CD8-positive, alpha-beta memory T cell (primary cell): ENCODE measurements at regions not wholly inside any gene's neighbourhood (a gene's known extent, or its start where the extent isn't known, plus 50 kb on each side); places are given as distances from the start of the nearest gene placed in this dataset.

Experiments
- CTCF ChIA-PET: fragments of 350-600 bp; sonication (Branson Sonifier 250); formaldehyde crosslinking; loops from one replicate; lab custom pipeline; 2021; ENCODE audit warnings: antibody characterized with exemption; lab: Charles Lee
- POLR2A ChIA-PET: fragments of 350-600 bp; sonication (Branson Sonifier 250); formaldehyde crosslinking; loops from one replicate; lab custom pipeline; 2021; ENCODE audit warnings: antibody characterized with exemption; lab: Charles Lee
- DNase-seq, 5 donors: peaks; one replicate each; pipeline versions ENCODE4 v3.0.0 to v3.0.0-alpha.2; 2020 to 2022; ENCODE audit warnings: mixed read lengths in 1 of 5
- H3K27ac ChIP-seq: one replicate; pipeline ENCODE4 v1.7.0; 2013; ENCODE audit warnings: low read depth, mild to moderate bottlenecking, low read length, moderate library complexity
- H3K27me3 ChIP-seq: 2 replicates; pipeline ENCODE4 v1.7.0; 2013; ENCODE audit warnings: low read length, mild to moderate bottlenecking; ENCODE audit not compliant: insufficient read depth, poor library complexity, severe bottlenecking
- H3K36me3 ChIP-seq: 2 replicates; pipeline ENCODE4 v1.7.0; 2013; ENCODE audit warnings: mild to moderate bottlenecking, low read length, moderate library complexity; ENCODE audit not compliant: insufficient read depth
- H3K4me1 ChIP-seq: 2 replicates; pipeline ENCODE4 v1.7.0; 2013; ENCODE audit warnings: mild to moderate bottlenecking, low read length, moderate library complexity; ENCODE audit not compliant: insufficient read depth
- H3K4me3 ChIP-seq: 2 replicates; pipeline ENCODE4 v1.7.0; 2013; ENCODE audit warnings: mild to moderate bottlenecking, low read length
- H3K9me3 ChIP-seq: 2 replicates; pipeline ENCODE4 v1.7.0; 2013; ENCODE audit warnings: mild to moderate bottlenecking, low read length
- H3K27ac Mint-ChIP-seq, 8 donors: one replicate each; pipeline ENCODE4 v1.8.0; 2020 to 2021; ENCODE audit warnings: mixed read lengths in 8 of 8, mild to moderate bottlenecking in 6 of 8, inconsistent platforms in 3 of 8, moderate library complexity in 3 of 8
- H3K27me3 Mint-ChIP-seq, 2 donors: one replicate each; pipeline ENCODE4 v1.8.0; 2020 to 2021; ENCODE audit warnings: mixed read lengths in 2 of 2, mild to moderate bottlenecking in 1 of 2, moderate library complexity in 1 of 2
- H3K36me3 Mint-ChIP-seq, 3 donors: one replicate each; pipeline ENCODE4 v1.8.0; 2020 to 2021; ENCODE audit warnings: mixed read lengths in 3 of 3, inconsistent platforms in 1 of 3, mild to moderate bottlenecking in 1 of 3
- H3K4me1 Mint-ChIP-seq, 3 donors: one replicate each; pipeline ENCODE4 v1.8.0; 2020 to 2021; ENCODE audit warnings: mixed read lengths in 3 of 3, inconsistent platforms in 1 of 3, mild to moderate bottlenecking in 1 of 3
- H3K4me3 Mint-ChIP-seq, 7 donors: one replicate each; pipeline ENCODE4 v1.8.0; 2020 to 2021; ENCODE audit warnings: mixed read lengths in 7 of 7, mild to moderate bottlenecking in 6 of 7, moderate library complexity in 4 of 7, inconsistent platforms in 2 of 7
- H3K9me3 Mint-ChIP-seq, 5 donors: one replicate each; pipeline ENCODE4 v1.8.0; 2020 to 2022; ENCODE audit warnings: mixed read lengths in 5 of 5, mild to moderate bottlenecking in 3 of 5, moderate library complexity in 2 of 5, inconsistent platforms in 1 of 5

DNA sequence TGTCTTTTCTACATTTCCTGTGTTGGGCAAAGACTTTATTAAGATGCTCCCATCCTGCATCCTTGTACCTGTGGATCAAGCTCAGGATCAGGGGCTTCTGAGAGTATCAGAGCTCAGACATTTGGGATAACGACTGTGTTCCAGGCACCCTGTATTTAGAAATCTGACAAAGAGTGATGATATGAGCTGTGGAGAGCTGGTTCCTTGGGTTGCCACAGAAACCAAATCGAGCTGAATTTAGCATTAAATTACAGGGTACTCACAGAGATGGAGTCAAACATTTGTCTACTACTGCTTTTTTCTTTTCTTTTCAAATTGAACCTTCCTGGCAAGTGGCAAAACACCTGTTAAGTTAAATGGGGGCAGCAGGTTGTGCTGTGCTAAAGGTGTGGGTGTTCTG lies 110.6 kb downstream of the XCL2 start:
- peaks cover 4 to 10% (median 8%) of the 10 kb centered on the region in 3 donors for H3K4me1 Mint-ChIP-seq
- H3K4me3 Mint-ChIP-seq, result no peak overlapping the region
- H3K9me3 ChIP-seq, result no peaks in the 10 kb centered on the region
- H3K27ac Mint-ChIP-seq, result no peak overlapping the region
- H3K4me3 ChIP-seq, result no peak overlapping the region
- ChIA-PET CTCF (interaction anchor here (1.2 to 4.8 kb wide), 2 partner anchors 10 to 90 kb away, joined by 3 to 28 read pairs; no protein-coding TSS in a partner anchor), POLR2A (no interaction called here)
- H3K4me1 ChIP-seq, result no peaks in the 10 kb centered on the region
- H3K36me3 Mint-ChIP-seq, result no peaks in the 10 kb centered on the region
- no peak overlapping the region for H3K27ac ChIP-seq
- H3K27me3 ChIP-seq, result no peaks in the 10 kb centered on the region
- no peaks in the 10 kb centered on the region for H3K9me3 Mint-ChIP-seq
- H3K27me3 Mint-ChIP-seq, result peaks cover 0 to 3% of the 10 kb centered on the region in 2 donors
- no peak for DNase-seq
- H3K36me3 ChIP-seq, result no peaks in the 10 kb centered on the region

DNA sequence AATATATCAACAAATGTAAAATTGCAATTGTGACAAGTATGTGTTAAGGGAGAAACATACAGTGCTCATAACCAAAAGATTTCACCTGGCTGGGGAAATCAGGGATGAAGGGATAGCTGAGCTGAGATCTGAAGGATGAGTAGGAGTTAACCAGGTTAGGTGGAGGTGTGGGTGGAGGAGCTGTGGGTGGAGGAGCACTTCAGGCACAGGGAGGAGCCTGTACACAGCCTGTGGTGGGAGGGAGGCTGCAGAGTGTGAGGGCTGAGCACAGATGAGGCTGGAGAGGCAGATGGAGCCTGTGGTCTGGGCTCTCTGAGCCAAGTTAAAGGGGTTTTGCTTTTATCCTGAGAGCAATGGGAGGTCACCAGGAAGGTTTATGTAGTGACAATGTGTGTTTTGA lies 111.9 kb downstream of the XCL2 start:
- H3K4me1 Mint-ChIP-seq, result peaks cover 4 to 9% (median 7%) of the 10 kb centered on the region in 3 donors
- Histone ChIP-seq H3K9me3 (no peaks in the 10 kb centered on the region), H3K4me1 (no peaks in the 10 kb centered on the region), H3K4me3 (no peak overlapping the region), H3K36me3 (no peaks in the 10 kb centered on the region), H3K27ac (no peak overlapping the region), H3K27me3 (no peaks in the 10 kb centered on the region)
- no peaks in the 10 kb centered on the region for H3K9me3 Mint-ChIP-seq
- peaks cover 0 to 3% of the 10 kb centered on the region in 2 donors for H3K27me3 Mint-ChIP-seq
- H3K27ac Mint-ChIP-seq, result peak overlapping the region in 1 of 8 donors; percentile 34
- CTCF ChIA-PET, result interaction anchor here (1.0 kb wide), 1 partner anchor 89 kb away, joined by 5 read pairs; no protein-coding TSS in a partner anchor
- POLR2A ChIA-PET, result interaction anchor here (0.7 kb wide), 1 partner anchor 15 kb away, joined by 3 read pairs; no protein-coding TSS in a partner anchor
- no peaks in the 10 kb centered on the region for H3K36me3 Mint-ChIP-seq
- DNase-seq, result no peak
- no peak overlapping the region for H3K4me3 Mint-ChIP-seq

DNA sequence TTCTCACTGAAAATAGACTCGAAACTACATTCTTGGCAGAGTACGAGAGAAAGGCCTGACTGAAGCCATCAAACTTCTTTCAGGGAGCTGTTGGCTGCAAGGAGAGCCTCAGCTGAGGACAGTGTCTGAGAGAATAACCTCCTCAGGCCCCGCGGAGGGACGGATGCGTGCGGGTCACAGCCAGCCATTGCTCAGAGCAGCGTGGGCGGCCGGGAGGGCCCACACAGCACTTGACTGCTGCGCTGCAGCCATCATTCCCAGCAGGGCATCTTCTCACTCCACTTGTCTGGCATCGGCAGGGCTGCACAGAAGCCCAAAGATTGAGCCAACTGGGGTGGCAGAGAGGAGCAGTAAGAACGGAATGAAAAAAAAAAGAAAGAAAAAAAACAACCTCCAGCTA lies 113.5 kb downstream of the XCL2 start:
- no peaks in the 10 kb centered on the region for H3K4me1 ChIP-seq
- H3K36me3 ChIP-seq, result no peaks in the 10 kb centered on the region
- peaks cover 0 to 3% of the 10 kb centered on the region in 2 donors for H3K27me3 Mint-ChIP-seq
- no peaks in the 10 kb centered on the region for H3K27me3 ChIP-seq
- no peaks in the 10 kb centered on the region for H3K36me3 Mint-ChIP-seq
- no peaks in the 10 kb centered on the region for H3K9me3 Mint-ChIP-seq
- no peaks in the 10 kb centered on the region for H3K9me3 ChIP-seq
- ChIA-PET POLR2A (interaction anchor here (0.6 kb wide), 1 partner anchor 85 kb away, joined by 4 read pairs; no protein-coding TSS in a partner anchor), CTCF (interaction anchor here (1.9 kb wide), 1 partner anchor 87 kb away, joined by 9 read pairs; no protein-coding TSS in a partner anchor)
- H3K27ac Mint-ChIP-seq, result no peak overlapping the region
- peaks cover 4 to 9% (median 7%) of the 10 kb centered on the region in 3 donors for H3K4me1 Mint-ChIP-seq
- no peak overlapping the region for H3K4me3 ChIP-seq
- no peak for DNase-seq
- no peak overlapping the region for H3K4me3 Mint-ChIP-seq
- H3K27ac ChIP-seq, result no peak overlapping the region

DNA sequence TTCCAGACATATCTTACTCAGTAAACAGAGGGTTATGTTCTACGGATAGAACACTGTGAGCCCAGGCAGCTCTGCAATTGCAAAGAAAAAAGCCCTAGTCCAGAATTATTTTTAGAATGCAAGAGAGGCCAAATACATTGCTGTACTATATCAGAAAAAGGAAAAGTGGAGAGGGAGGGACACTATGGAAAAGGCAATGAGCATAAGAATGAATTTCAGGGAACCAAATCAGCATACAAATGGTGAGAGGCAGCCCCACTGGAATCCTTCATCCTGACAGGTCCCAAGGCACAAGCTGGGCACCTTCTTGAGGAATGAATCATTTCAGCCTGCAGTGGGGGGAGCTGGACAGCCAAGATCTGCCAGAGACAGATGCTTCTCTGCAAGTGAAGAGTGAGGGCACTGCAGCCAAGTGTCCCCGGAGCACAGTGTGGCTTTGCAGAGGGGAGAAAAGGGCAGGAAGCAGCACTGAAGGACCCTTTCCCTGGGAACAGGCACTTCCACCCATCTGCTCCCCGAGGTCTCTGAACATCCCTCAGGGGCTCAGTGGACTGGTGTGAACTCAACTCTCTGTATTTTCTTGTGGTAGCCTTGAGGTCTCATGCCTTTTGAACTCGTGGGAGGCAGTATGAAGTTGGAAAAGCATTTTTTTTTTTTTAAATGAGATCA lies 115.6 kb downstream of the XCL2 start:
- no peak for DNase-seq
- ChIA-PET CTCF (no interaction called here), POLR2A (no interaction called here)
- Mint-ChIP-seq H3K4me1 (peaks cover 4 to 13% (median 12%) of the 10 kb centered on the region in 3 donors), H3K4me3 (no peak overlapping the region), H3K9me3 (no peaks in the 10 kb centered on the region), H3K36me3 (peaks cover 0 to 4% (median 0%) of the 10 kb centered on the region in 3 donors), H3K27me3 (no peaks in the 10 kb centered on the region), H3K27ac (peak overlapping the region in 1 of 8 donors; percentile 29)
- Histone ChIP-seq H3K4me3 (no peak overlapping the region), H3K9me3 (no peaks in the 10 kb centered on the region), H3K4me1 (no peaks in the 10 kb centered on the region), H3K27ac (no peak overlapping the region), H3K27me3 (no peaks in the 10 kb centered on the region), H3K36me3 (no peaks in the 10 kb centered on the region)

DNA sequence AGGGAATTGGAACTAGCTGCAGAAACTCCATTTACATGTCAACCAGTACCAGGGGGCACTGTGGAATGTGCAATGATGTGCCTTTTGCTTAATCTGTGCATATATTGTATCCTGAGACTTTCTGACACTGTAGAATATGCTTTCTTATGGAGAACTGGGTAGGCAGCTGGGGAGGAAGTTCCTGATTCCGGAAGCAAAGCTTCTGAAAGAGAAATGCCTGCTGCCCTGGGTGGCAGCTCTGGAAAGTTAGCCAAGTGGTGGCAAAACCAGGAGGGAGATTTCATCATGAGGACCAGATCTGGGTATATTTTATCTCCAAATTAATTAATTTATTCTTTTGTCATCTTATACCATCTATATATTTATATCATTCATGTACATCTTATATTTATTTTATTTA lies 116.7 kb downstream of the XCL2 start:
- H3K9me3 Mint-ChIP-seq, result no peaks in the 10 kb centered on the region
- H3K4me1 Mint-ChIP-seq, result peaks cover 15 to 21% (median 20%) of the 10 kb centered on the region in 3 donors
- Histone ChIP-seq H3K9me3 (no peaks in the 10 kb centered on the region), H3K27me3 (no peaks in the 10 kb centered on the region), H3K4me1 (peaks cover 7% of the 10 kb centered on the region), H3K27ac (no peak overlapping the region), H3K4me3 (no peak overlapping the region), H3K36me3 (no peaks in the 10 kb centered on the region)
- ChIA-PET CTCF (interaction anchor here (3.3 kb wide), 1 partner anchor 13 kb away, joined by 18 read pairs; no protein-coding TSS in a partner anchor), POLR2A (no interaction called here)
- no peak overlapping the region for H3K4me3 Mint-ChIP-seq
- DNase-seq, result no peak
- no peaks in the 10 kb centered on the region for H3K27me3 Mint-ChIP-seq
- peaks cover 0 to 7% (median 2%) of the 10 kb centered on the region in 3 donors for H3K36me3 Mint-ChIP-seq
- H3K27ac Mint-ChIP-seq, result no peak overlapping the region

DNA sequence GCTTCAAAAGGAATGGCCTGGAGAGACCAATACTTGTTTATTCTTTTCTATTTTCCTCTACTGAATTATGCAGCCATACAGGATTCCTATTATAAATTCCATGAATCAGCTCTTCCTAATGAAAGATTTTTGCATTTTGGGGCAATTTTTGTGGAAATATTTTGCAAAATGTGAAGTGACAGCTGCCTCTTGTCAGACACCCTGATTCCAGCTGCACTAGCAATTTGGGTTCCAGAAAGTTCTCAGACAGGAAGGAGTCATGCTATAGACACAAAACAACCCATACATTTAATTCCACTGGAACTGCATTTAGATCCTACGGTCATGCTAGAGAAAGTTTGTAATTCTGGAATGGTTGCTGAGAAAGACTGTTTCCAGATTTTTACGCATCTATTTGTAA lies 119.5 kb downstream of the XCL2 start:
- no peak for DNase-seq
- ChIA-PET POLR2A (no interaction called here), CTCF (interaction anchor here (1.8 to 3.3 kb wide), 2 partner anchors 16 to 81 kb away, joined by 4 to 18 read pairs; no protein-coding TSS in a partner anchor)
- Mint-ChIP-seq H3K36me3 (peaks cover 0 to 7% (median 2%) of the 10 kb centered on the region in 3 donors), H3K27me3 (no peaks in the 10 kb centered on the region), H3K9me3 (no peaks in the 10 kb centered on the region), H3K27ac (peak overlapping the region in 1 of 8 donors; percentile 7), H3K4me1 (peaks cover 37 to 42% (median 38%) of the 10 kb centered on the region in 3 donors), H3K4me3 (no peak overlapping the region)
- Histone ChIP-seq H3K9me3 (no peaks in the 10 kb centered on the region), H3K4me1 (peaks cover 28% of the 10 kb centered on the region), H3K27ac (no peak overlapping the region), H3K36me3 (no peaks in the 10 kb centered on the region), H3K4me3 (no peak overlapping the region), H3K27me3 (no peaks in the 10 kb centered on the region)

DNA sequence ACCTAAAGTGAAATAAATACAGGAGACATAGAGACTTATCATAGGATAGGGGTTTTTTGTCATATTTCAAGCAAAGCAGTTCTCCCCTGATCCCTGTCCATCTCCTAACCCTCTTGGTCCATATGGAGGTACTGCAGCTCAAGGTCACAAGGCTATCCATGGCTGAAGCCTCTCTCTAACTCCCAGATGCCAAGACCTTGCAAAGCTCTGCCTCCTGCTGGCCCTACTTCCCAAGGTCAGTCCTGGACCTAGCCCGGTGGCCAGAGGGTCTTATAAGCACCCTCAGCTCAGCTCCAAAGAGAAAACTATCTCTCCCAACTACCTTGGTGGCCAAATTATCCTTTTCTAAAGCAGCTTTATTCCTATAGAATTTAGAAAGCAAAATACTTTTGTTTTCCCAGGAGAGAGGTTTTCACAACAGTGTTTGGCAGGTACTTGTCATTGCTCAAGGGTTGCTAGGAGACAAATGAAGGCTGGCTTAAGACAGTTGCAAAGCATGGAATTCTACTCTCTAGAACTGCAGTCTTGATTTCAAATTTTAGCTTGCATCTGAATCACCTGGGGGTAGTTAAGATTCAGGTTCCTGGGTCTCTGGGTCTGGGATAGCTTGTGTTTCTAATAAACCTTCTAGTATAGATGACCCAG lies 121.5 kb downstream of the XCL2 start:
- peak overlapping the region; percentile 15 for H3K27ac ChIP-seq

More for the DNA sequence above, 121.5 kb downstream of the XCL2 start:
- Mint-ChIP-seq H3K4me3 (peak overlapping the region in 1 of 7 donors; percentile 71), H3K36me3 (peaks cover 0 to 7% (median 2%) of the 10 kb centered on the region in 3 donors), H3K4me1 (peaks cover 37 to 42% (median 38%) of the 10 kb centered on the region in 3 donors), H3K27ac (peak overlapping the region; percentile 32 to 90 (median 75)), H3K27me3 (no peaks in the 10 kb centered on the region), H3K9me3 (no peaks in the 10 kb centered on the region)
- Histone ChIP-seq H3K9me3 (no peaks in the 10 kb centered on the region), H3K36me3 (no peaks in the 10 kb centered on the region), H3K4me1 (peaks cover 28% of the 10 kb centered on the region), H3K27me3 (no peaks in the 10 kb centered on the region), H3K4me3 (no peak overlapping the region)
- ChIA-PET CTCF (interaction anchor here (1.0 to 3.4 kb wide), 7 partner anchors 13 to 942 kb away, joined by 3 to 18 read pairs (median 5); no protein-coding TSS in a partner anchor), POLR2A (interaction anchor here (0.6 kb wide), 1 partner anchor 17 kb away, joined by 3 read pairs; no protein-coding TSS in a partner anchor)
- no peak for DNase-seq
